HG03196 (cell line): ENCODE measurements at regions not wholly inside any gene's neighbourhood (a gene's known extent, or its start where the extent isn't known, plus 50 kb on each side); places are given as distances from the start of the nearest gene placed in this dataset.

Experiments used
- ATAC-seq: cut with Tn5 transposase; IDR thresholded peaks from one replicate; pipeline ENCODE4 v1.9.1; 2021; ENCODE audit not compliant: unreplicated experiment

- ATAC-seq: no peak
Measured at GRCh38 chr5:40010436-40010835, 585.7 kb upstream of the DAB2 start.

GRCh38 chr5:40006260-40006659, 581.5 kb upstream of the DAB2 start:
- ATAC-seq: no peak

GRCh38 chr5:40001796-40002195, 577.0 kb upstream of the DAB2 start:
- ATAC-seq: no peak

GRCh38 chr5:39998518-39998917, 573.7 kb upstream of the DAB2 start:
- ATAC-seq: no peak

GRCh38 chr5:39995990-39996389, 571.2 kb upstream of the DAB2 start:
- no peak for ATAC-seq

- ATAC-seq: no peak
Measured at GRCh38 chr5:39992617-39993202, 567.9 kb upstream of the DAB2 start.

- no peak for ATAC-seq
Measured at GRCh38 chr5:39986614-39987013, 561.8 kb upstream of the DAB2 start.

GRCh38 chr5:39980056-39980455, 555.3 kb upstream of the DAB2 start:
- ATAC-seq: no peak

- no peak for ATAC-seq
Measured at GRCh38 chr5:39977066-39977655, 552.4 kb upstream of the DAB2 start.

- no peak for ATAC-seq
Measured at GRCh38 chr5:39970117-39970798, 545.5 kb upstream of the DAB2 start.

- ATAC-seq: no peak
Measured at GRCh38 chr5:39968381-39968780, 543.6 kb upstream of the DAB2 start.

GRCh38 chr5:39955156-39955555, 530.4 kb upstream of the DAB2 start:
- ATAC-seq: no peak

GRCh38 chr5:39951070-39951469, 526.3 kb upstream of the DAB2 start:
- no peak for ATAC-seq

GRCh38 chr5:39948867-39949468, 524.2 kb upstream of the DAB2 start:
- peak; percentile 72 for ATAC-seq

GRCh38 chr5:39948341-39948740, 523.6 kb upstream of the DAB2 start:
- ATAC-seq: no peak

GRCh38 chr5:39947657-39948056, 522.9 kb upstream of the DAB2 start:
- no peak for ATAC-seq

GRCh38 chr5:39946356-39947045, 521.7 kb upstream of the DAB2 start:
- ATAC-seq: no peak

GRCh38 chr5:39945870-39946269, 521.1 kb upstream of the DAB2 start:
- ATAC-seq: no peak

- no peak for ATAC-seq
Measured at GRCh38 chr5:39943811-39944210, 519.0 kb upstream of the DAB2 start.

GRCh38 chr5:39942606-39943005, 517.8 kb upstream of the DAB2 start:
- ATAC-seq: no peak

- ATAC-seq: no peak
Measured at GRCh38 chr5:39941416-39941815, 516.6 kb upstream of the DAB2 start.

GRCh38 chr5:39934830-39935229, 510.1 kb upstream of the DAB2 start:
- no peak for ATAC-seq
